Testis (tissue), 2 donors: ENCODE measurements at regions not wholly inside any gene's neighbourhood (a gene's known extent, or its start where the extent isn't known, plus 50 kb on each side); places are given as distances from the start of the nearest gene placed in this dataset.

Experiments
- DNase-seq: peaks from one replicate; pipeline ENCODE4 v3.0.0-alpha.2; 2019
- H3K27ac ChIP-seq, 2 donors: fragments of 200-600 bp; sonication (generic); one replicate each; pipeline ENCODE4 v1.5.1; 2019
- H3K27me3 ChIP-seq: fragments of 200-600 bp; sonication (generic); one replicate; pipeline ENCODE4 v1.5.1; 2019
- H3K36me3 ChIP-seq: fragments of 200-600 bp; sonication (generic); one replicate; pipeline ENCODE4 v1.5.1; 2017; ENCODE audit warnings: low read depth; ENCODE audit errors: missing control alignments
- H3K4me1 ChIP-seq: fragments of 200-600 bp; sonication (generic); one replicate; pipeline ENCODE4 v1.5.1; 2019
- H3K4me3 ChIP-seq, 2 donors: fragments of 200-600 bp; sonication (generic); one replicate each; pipeline ENCODE4 v1.5.1; 2017 to 2019
- H3K9me3 ChIP-seq: fragments of 200-600 bp; sonication (generic); one replicate; pipeline ENCODE4 v1.5.1; 2017
- POLR2A ChIP-seq: fragments of 450-650 bp; IDR thresholded peaks from one replicate; pipeline ENCODE4 v1.6.1; 2017; ENCODE audit warnings: antibody characterized with exemption, mild to moderate bottlenecking, moderate library complexity
- WGBS, 2 donors: methylation state at CpG; one replicate each; pipeline ENCODE4 v1.1.5; 2018; 5-methylcytosine and 5-hydroxymethylcytosine counted together
- intact Hi-C: fragments of 100-400 bp; cut with DNase I; formaldehyde crosslinking; loops from one replicate; pipeline ENCODE4 v1.15.1; 2023; ENCODE audit warnings: low total_unique reads
- small RNA-seq, 2 donors: library from RNA; depleted of rRNA; stranded (forward); fragments of <200 nt; gene quantifications; one replicate each; pipeline ENCODE3, GENCODE V24; 2016
- TF ChIP-seq, protein P1 (sequence below), 3 experiments: fragments of 450-650 bp in 2 of 3; fragments of 200-600 bp in 1 of 3; sonication (generic) in 1 of 3; IDR thresholded peaks; one replicate each; pipeline ENCODE4 v1.5.1; 2016 to 2019; ENCODE audit warnings: antibody characterized with exemption in 3 of 3, mild to moderate bottlenecking in 2 of 3, moderate library complexity in 1 of 3

DNA sequence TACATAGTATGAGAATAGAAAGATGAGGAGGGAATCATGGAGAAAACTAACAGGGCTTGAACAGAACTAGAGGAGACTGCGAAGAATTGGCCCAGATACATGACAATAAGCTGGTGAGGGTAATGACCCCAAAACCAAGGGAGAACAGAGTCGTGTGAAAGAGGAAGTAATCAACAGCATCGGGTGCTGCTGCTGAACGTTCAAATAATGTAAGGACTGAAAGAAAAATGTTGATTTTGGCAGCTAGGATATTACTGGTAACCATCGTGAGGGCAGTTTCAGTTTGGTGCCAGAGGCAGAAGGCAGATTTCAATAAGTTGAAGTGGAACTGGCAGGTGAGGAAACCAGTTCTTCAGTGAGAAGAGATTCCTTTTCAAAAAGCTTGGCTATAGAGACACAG lies 66.8 kb upstream of the SMC2 start:
- Histone ChIP-seq H3K4me1 (no peaks in the 10 kb centered on the region), H3K27ac (no peak overlapping the region), H3K9me3 (no peaks in the 10 kb centered on the region), H3K27me3 (no peaks in the 10 kb centered on the region), H3K4me3 (no peak overlapping the region), H3K36me3 (no peaks in the 10 kb centered on the region)
- intact Hi-C loops = no loop called here
- TF ChIP-seq POLR2A = no peak
- TF ChIP-seq, protein P1, sequence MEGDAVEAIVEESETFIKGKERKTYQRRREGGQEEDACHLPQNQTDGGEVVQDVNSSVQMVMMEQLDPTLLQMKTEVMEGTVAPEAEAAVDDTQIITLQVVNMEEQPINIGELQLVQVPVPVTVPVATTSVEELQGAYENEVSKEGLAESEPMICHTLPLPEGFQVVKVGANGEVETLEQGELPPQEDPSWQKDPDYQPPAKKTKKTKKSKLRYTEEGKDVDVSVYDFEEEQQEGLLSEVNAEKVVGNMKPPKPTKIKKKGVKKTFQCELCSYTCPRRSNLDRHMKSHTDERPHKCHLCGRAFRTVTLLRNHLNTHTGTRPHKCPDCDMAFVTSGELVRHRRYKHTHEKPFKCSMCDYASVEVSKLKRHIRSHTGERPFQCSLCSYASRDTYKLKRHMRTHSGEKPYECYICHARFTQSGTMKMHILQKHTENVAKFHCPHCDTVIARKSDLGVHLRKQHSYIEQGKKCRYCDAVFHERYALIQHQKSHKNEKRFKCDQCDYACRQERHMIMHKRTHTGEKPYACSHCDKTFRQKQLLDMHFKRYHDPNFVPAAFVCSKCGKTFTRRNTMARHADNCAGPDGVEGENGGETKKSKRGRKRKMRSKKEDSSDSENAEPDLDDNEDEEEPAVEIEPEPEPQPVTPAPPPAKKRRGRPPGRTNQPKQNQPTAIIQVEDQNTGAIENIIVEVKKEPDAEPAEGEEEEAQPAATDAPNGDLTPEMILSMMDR (IDR thresholded peaks at IDR 0.05) = no peak
- no peak for DNase-seq
- 50 to 59% methylated on average over 5 of the region's 5 CpGs for WGBS, 2 donors

DNA sequence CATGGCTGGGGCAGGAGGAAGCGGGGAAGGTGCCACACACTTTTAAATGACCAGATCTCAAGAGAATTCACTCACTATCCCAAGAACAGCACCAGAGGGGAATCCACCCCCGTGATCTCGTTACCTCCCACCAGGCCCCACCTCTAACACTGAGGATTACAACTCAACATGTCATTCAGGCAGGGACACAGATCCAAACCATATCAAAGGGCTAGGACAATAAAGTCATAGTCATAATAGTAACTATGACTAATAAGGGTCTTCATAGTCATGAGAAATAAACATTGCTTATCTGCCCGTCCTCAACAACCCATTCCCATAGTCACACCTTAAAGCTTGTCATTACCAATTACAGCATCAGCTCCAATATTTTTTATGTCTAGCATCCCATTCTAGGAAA lies 65.3 kb upstream of the SMC2 start:
- intact Hi-C loops = no loop called here
- Histone ChIP-seq H3K27ac (no peak overlapping the region), H3K36me3 (no peaks in the 10 kb centered on the region), H3K4me1 (no peaks in the 10 kb centered on the region), H3K27me3 (no peaks in the 10 kb centered on the region), H3K9me3 (no peaks in the 10 kb centered on the region), H3K4me3 (no peak overlapping the region)
- no peak for DNase-seq
- TF ChIP-seq POLR2A = no peak
- TF ChIP-seq, protein P1 (IDR thresholded peaks at IDR 0.05) = no peak
- 80 to 87% methylated on average over 4 of the region's 4 CpGs for WGBS, 2 donors

Small RNAs in the stretch of these regions (small RNA-seq; reads per million reads assigned to genes)
- 0 reads per million in 2 donors for gene RNA5SP291
